NOMO-1 treated with DMSO at 0.1 percent for 48 hours (cell line): ENCODE measurements at regions not wholly inside any gene's neighbourhood (a gene's known extent, or its start where the extent isn't known, plus 50 kb on each side); places are given as distances from the start of the nearest gene placed in this dataset.
"Not testable (repeated sequence)": the region's sequence is repeated elsewhere in the genome, so short reads cannot be mapped to it uniquely, and the experiment has no call there.

Source experiments
- DNase-seq: peaks from one replicate; lab custom pipeline; 2025; ENCODE audit not compliant: unreplicated experiment; lab: John Stamatoyannopoulos, UW

DNA sequence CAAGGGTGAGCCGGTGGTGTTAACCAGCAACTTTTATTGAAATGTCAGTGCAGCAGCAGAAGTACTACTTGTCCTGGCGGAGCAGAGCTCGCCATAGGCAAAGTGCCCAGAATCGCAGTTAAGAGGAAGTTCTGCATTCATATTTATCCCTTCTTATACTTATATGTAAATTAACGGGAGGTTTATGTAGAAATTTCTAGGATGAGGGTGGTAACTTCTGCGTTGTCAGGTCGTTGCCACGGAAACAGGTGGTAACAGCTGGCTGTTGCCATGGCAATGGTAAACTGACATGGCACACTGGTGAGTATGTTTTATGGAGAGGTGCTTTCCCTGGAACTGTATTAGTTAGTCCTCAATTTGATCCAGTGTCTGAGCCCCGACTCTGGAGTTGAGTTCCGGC, 2494.9 kb upstream of the PCDH20 start:
- DNase-seq = no peak

GRCh38 chr13:63909726-63910375, 2494.2 kb upstream of the PCDH20 start:
- DNase-seq = no peak

- DNase-seq = no peak
Measured at GRCh38 chr13:63902141-63902540, 2486.5 kb upstream of the PCDH20 start.

DNA sequence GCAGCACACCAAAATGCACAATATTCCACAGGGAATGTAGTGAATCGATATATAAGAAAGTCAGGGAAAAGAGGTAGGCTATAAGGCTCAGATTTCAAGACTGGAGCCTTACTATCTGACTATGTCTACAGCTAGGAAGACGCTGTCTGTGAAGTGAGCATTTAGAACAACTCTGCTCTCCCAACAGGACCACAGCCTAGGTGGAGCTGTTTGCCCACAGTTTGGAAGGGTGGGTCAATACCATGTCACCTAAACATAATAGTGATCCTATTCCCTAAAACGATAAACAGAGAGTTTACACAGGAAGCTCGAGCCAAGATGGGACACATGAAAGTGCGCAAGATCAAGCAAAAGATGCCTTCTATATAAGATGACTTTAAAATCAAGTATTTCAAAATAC, 2486.0 kb upstream of the PCDH20 start:
- no peak for DNase-seq

GRCh38 chr13:63900406-63900805, 2484.8 kb upstream of the PCDH20 start:
- DNase-seq = no peak

DNA sequence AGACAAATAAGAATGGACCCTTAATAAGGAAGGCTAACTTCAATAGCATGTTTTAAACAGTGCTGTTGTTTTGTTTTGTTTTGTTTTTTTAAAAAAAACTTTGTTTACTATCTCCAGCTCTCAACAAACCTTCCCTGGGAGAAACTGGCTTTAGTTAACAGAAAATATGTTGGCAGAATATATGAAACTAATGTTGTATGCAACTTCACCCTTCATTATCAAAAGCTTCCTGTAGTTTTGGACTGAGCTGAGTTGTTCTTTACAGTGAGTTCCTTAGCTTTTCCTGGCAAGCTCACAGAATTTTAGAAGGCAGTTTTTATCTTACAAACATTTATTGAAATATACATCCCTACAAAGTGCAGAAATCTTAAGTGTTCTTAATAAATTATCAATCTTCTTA, 2480.7 kb upstream of the PCDH20 start:
- no peak for DNase-seq

GRCh38 chr13:63882052-63882451, 2466.4 kb upstream of the PCDH20 start:
- DNase-seq = no peak

GRCh38 chr13:63880705-63881104, 2465.1 kb upstream of the PCDH20 start:
- no peak for DNase-seq

DNA sequence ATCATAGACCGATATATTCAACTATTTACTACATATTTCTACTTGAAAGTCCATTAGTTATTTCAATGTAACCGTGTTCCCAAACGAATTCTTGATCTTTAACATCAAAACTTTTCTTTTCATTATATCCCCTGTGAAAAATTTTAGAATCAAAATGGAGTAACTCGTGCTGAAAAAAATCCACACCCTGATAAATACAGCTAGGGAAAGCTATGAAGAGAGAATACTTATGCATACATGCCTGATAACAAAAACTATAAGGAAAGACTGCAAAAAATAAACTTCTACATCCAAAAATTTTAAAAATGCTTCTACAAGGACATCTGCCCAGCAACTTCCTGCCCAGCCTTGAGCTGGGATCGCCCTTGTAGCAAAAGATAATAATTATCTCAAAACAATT, 2458.3 kb upstream of the PCDH20 start:
- DNase-seq = no peak

DNA sequence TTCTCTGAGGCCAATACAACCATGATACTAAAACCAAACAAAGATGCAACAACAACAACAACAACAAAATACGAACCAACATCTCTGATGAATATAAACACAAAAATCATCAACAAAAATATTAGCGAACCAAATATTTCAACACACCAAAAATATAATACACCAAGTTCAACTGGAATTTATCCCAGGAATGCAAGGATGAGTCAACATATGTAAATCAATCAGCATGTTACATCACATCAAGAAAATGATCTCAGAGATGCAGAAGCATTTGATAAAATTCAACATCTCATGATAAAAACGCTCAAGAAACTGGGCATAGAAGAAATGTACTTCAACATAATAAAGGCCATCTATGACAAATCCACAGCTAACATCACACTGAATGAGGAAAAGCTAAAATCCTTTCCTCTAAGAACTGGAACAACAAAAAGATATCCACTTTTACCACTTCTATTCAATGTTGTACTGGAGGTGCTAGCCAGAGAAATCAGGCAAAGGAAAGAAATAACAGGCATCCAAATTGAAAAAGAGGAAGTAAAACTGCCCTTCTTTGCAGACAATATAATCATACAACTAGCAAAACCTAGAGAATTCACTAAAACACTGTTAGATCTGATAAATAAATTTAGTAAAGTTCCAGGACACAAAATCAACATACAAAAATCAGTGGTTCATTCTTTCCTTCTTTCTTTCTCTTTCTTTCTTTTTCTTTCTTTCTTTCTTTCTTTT, 2448.7 kb upstream of the PCDH20 start:
- peak; percentile 10 for DNase-seq

DNA sequence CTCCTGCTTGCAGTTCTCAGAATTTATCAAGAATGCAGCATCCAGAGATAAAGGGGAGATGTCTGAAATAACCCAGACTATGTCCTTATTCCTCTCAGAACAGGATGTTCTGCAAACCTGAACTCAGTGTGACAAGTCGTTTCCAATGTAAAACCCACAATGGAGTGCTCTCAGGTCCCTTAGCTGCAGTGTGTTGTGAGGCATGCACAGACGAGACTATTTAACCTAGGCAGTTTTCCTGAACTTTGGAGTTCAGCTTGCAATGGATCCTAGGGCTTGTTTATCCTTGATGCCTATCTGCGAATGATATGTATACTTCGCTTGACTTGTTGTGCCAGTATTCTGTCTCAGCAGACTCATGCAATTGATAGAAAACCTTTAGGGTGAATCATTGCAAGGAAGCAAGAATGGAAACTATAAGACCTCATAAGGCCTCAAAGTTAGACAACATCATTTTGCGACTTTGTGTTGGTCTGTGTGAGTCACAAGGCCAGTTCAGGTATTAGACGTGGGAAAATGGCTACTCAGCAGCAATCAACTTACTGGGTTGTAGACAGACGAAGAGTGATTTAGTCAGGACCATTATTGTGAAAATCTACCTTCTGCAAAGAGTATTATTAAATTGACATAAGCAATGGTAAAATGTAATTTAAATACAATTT, 2439.9 kb upstream of the PCDH20 start:
- no peak for DNase-seq

- no peak for DNase-seq
Measured at GRCh38 chr13:63853816-63854215, 2438.2 kb upstream of the PCDH20 start.

DNA sequence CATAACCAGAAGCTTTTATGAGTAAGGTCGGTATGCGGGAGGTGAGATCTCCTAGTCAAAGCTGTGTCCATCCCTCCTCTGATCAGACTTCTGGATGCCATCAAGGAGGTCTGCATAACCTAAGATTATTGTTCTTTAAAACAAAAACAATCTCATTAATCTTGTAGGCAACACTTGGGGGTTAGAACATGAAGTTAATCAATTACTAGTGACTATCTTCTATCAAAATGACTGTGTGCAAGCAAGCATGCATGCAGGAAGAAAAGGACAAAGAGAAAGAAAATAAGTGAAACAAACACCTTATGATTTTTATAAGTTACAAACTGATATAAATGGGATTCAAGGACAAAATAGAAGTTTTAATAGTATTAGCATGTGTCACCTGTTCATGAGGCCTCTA, 2435.9 kb upstream of the PCDH20 start:
- no peak for DNase-seq

- DNase-seq = no peak
Measured at GRCh38 chr13:63843766-63844699, 2428.4 kb upstream of the PCDH20 start.

GRCh38 chr13:63842102-63842501, 2426.5 kb upstream of the PCDH20 start:
- DNase-seq = no peak

- no peak for DNase-seq
Measured at GRCh38 chr13:63840551-63841421, 2425.1 kb upstream of the PCDH20 start.

- no peak for DNase-seq
Measured at GRCh38 chr13:63838366-63839110, 2422.9 kb upstream of the PCDH20 start.

DNA sequence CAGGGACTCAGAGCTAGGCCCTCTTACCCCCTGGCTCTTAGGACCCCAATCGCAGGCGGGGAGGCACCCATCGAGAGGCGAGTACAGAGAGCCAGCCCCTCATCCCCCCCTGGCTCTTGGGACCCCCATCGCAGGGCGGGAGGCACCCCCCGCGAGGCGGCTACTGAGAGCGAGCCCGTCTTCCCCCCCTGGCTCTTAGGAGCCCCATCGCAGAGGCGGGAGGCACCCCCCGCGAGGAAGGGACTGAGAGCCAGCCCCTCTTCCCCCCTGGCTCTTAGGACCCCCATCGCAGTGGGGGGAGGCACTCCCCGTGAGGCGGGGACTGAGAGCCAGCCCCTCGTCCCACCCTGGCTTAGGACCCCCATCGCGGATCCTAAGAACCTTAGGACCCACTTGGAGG, 2422.1 kb upstream of the PCDH20 start:
- DNase-seq = not testable (repeated sequence)

DNA sequence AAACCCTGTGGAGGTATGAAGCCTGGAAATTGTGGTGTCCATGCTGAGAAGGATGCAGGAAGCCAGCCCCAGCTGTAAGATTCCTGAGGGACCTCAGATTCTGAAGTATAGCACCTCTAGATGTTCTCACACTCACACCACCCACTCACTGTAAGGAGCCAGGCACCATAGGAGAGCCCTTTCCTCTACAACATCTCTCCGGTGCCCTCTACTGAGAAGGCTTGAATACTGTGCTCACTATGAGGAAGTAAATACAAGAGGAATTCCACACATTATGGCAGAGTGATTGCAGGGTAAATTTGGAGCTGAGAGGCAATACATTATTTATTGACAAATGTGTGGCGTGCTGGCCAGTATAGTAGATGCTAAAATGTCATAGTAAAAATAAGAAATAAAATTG, 2414.0 kb upstream of the PCDH20 start:
- not testable (repeated sequence) for DNase-seq

GRCh38 chr13:63821785-63822184, 2406.1 kb upstream of the PCDH20 start:
- DNase-seq = not testable (repeated sequence)
